AG04449 (cell line): ENCODE measurements at regions not wholly inside any gene's neighbourhood (a gene's known extent, or its start where the extent isn't known, plus 50 kb on each side); places are given as distances from the start of the nearest gene placed in this dataset.

Experiments
- CTCF ChIA-PET: fragments of 350-600 bp; formaldehyde crosslinking; extraction: SDS; loops from one replicate; lab custom pipeline; 2021; ENCODE audit warnings: antibody characterized with exemption; lab: Yijun Ruan, JAX
- POLR2A ChIA-PET: fragments of 400-600, 350-600 bp; formaldehyde crosslinking; extraction: SDS; loops from one replicate; lab custom pipeline; 2020; ENCODE audit warnings: antibody characterized with exemption, inconsistent platforms; lab: Yijun Ruan, JAX
- DNase-seq: peaks from one replicate; pipeline ENCODE4 v3.0.0-alpha.2; 2010; ENCODE audit warnings: low read depth, low spot score
- H3K4me3 ChIP-seq: 2 replicates; pipeline ENCODE4 v1.5.1; 2011; ENCODE audit warnings: low read depth, mild to moderate bottlenecking, control low read depth, low read length
- CTCF ChIP-seq: IDR thresholded peaks from one replicate; pipeline ENCODE4 v1.5.1; 2011; ENCODE audit warnings: mild to moderate bottlenecking, moderate library complexity, low read length, control low read depth, inconsistent platforms; ENCODE audit not compliant: insufficient read depth; ENCODE audit errors: missing control alignments

GRCh38 chr6:43940071-43940392 lies 170.0 kb downstream of the VEGFA start:
- POLR2A ChIA-PET = no interaction called here
- CTCF ChIA-PET = interaction anchor here (1.1 to 4.4 kb wide), 3 partner anchors 9 to 71 kb away, joined by 3 to 30 read pairs (median 3); no protein-coding TSS in a partner anchor

DNA sequence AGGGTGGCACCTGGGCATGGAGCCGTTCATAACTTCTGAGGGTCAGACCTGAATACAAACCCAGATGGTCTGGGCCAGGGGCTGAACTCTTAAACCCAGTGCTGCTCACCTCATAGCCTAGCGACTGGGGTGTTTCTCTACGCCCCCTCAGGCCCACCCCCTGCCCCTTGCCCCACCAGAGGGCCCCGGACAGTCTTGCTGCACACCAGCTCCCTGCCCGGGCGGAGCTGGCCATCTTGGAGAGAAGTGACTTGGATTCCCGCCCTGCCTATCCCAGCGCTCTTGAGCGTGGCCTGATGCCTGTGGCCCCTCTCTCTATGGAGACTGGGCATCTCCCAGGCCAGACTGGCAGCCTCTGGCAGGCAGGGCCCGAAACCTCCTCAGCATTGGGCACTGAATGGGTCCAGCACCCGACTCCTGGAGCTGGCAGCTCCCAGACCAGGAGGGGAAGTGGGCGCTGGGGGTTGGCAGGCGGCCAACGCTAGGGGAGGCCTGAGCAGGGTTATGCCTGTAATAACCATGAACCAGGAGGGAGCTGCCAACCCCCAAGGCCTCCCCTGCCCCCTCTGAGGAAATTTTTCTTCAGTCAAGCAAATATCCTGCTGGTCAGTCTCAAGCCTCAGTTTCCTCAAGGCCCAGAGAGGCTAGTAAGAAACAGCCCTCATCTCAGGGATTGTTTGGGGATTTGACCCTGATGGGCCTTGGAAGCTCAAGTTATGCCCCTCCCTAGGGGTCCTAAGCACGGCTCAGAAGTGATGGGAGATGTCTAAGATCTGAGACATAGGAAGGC lies 169.5 kb downstream of the VEGFA start:
- H3K4me3 ChIP-seq = no peak overlapping the region
- ChIA-PET CTCF (interaction anchor here (1.2 to 4.4 kb wide), 2 partner anchors 13 to 72 kb away, joined by 3 to 30 read pairs; no protein-coding TSS in a partner anchor), POLR2A (no interaction called here)
- no peak for DNase-seq
- TF ChIP-seq CTCF = no peak

More at GRCh38 chr6:43940071-43940392, 170.0 kb downstream of the VEGFA start:
- H3K4me3 ChIP-seq = no peak overlapping the region
- no peak for TF ChIP-seq CTCF
- DNase-seq = no peak

DNA sequence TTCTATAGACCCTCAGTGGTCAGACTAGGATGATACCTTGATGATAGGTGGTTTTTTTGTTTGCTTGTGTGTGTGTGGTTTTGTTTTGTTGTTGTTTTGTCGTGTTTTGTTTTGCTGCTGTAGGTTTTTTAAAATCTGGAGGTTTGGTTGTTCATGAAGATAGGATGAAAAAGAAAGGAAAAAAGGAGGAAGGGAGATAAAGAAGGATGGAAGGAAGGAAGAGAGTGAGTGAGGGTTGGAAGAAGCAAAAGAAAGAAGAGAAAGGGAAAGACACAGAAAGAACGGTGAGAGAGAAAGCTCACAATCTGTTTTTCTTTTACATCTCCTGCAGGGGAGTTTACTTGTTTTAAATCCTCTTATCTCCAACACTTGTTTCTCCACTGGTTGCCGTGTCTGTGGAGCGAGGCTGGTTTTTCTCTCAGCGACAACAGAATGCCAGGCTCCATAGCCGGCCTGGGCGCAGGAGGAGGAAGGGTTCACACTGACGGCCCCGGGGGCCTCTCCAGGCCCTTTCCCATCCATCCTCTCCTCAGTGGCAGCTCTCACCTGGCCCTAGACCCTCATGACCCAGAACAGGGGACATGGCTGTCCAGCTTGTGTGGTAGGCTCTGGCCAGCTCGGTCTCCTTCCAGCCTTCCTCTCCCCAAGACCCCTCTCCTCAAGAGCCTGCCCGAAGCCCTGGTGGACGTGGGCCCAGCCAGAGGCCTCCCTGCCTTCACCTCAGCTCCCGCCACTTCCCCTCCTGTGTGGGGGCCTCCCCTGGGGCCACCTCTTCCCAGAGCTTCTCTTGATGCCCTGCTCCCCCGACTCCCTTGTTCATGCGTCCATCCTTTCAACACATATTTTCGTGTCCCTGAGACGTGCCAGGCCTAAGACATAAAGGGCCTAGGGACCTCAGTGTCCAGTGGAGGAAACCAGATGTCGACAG lies 168.4 kb downstream of the VEGFA start:
- ChIA-PET CTCF (interaction anchor here (1.2 to 2.2 kb wide), 2 partner anchors 11 to 73 kb away, joined by 3 to 7 read pairs; no protein-coding TSS in a partner anchor), POLR2A (no interaction called here)
- no peak overlapping the region for H3K4me3 ChIP-seq
- no peak for DNase-seq
- no peak for TF ChIP-seq CTCF

DNA sequence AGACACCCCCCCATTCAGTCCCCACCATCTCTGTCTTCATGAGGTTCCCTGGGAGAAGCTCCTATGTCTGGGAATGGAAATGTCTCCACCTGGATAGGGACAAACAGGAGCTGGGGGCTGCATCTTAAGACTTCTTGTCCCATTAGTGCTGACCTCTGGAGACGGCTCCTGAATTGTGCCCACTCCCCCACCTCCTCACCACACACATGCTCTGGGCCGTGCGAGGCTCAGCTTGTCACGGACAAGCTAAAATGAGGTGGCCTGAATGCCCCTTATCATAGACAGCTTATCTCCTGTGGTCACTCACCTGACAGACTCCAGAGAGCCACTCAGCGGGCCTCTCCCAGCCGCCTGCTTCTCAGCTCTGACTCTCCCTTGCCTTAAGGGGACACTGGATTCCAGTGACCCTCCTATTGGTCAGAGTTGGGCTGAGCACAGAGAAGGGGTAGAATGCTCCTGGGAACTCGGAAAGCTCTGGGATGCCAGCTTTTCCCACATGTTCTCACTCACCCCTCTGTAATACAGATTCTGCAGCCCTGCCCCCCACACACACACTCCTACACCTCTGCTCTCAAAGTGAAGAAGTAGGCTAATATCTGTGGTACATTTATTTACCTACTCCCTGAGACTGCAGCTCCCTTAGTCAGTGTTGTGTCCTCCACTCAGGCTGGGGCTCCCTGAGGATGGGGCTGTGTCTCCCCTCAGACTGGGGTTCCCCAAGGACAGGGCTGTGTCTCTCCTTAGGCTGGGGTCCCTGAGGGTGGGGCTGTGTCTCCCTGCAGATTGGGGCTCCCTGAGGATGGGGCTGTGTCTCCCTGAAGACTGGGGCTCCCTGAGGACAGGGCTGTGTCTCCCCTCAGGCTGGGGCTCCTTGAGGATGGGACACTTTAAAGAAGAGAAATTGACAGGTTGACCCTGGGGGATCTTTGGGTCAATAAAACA lies 167.5 kb downstream of the VEGFA start:
- no peak for TF ChIP-seq CTCF
- DNase-seq = no peak
- CTCF ChIA-PET = interaction anchor here (0.7 to 2.2 kb wide), 7 partner anchors 10 to 164 kb away, joined by 3 to 7 read pairs (median 3); no protein-coding TSS in a partner anchor
- no peak overlapping the region for H3K4me3 ChIP-seq
- POLR2A ChIA-PET = no interaction called here

- DNase-seq = no peak
- no peak overlapping the region for H3K4me3 ChIP-seq
- TF ChIP-seq CTCF = no peak
- ChIA-PET CTCF (interaction anchor here (1.0 to 2.2 kb wide), 4 partner anchors 13 to 163 kb away, joined by 3 to 7 read pairs (median 4); no protein-coding TSS in a partner anchor), POLR2A (no interaction called here)
Observed at GRCh38 chr6:43936476-43936875, 166.5 kb downstream of the VEGFA start.
